NB4 (cell line): ENCODE measurements at regions not wholly inside any gene's neighbourhood (a gene's known extent, or its start where the extent isn't known, plus 50 kb on each side); places are given as distances from the start of the nearest gene placed in this dataset.

ENCODE experiments used
- CTCF ChIP-seq: IDR thresholded peaks from one replicate; pipeline ENCODE4 v1.5.1; 2012; ENCODE audit warnings: low read depth, low read length
- MAX ChIP-seq: IDR thresholded peaks from 2 replicates; pipeline ENCODE4 v1.6.1; 2011; ENCODE audit warnings: low read depth, low read length
- MYC ChIP-seq: IDR thresholded peaks from 2 replicates; pipeline ENCODE4 v1.6.1; 2011; ENCODE audit warnings: low read depth, low read length
- POLR2A ChIP-seq: IDR thresholded peaks from 2 replicates; pipeline ENCODE4 v1.6.1; 2011; ENCODE audit warnings: mild to moderate bottlenecking; ENCODE audit not compliant: insufficient read length; ENCODE audit errors: extremely low read depth

GRCh38 chr2:41903474-41904135 is 144.2 kb upstream of the PKDCC start:
- TF ChIP-seq CTCF: no peak
- no peak for TF ChIP-seq POLR2A
- no peak for TF ChIP-seq MAX
- no peak for TF ChIP-seq MYC
